CD14-positive monocyte (primary cell): ENCODE measurements at regions not wholly inside any gene's neighbourhood (a gene's known extent, or its start where the extent isn't known, plus 50 kb on each side); places are given as distances from the start of the nearest gene placed in this dataset.

ENCODE experiments used
- DNase-seq, 3 donors: peaks; one replicate each; pipeline ENCODE4 v3.0.0-alpha.2; 2011 to 2022
- H2AFZ ChIP-seq: 2 replicates; pipeline ENCODE4 v1.6.0; 2012; ENCODE audit warnings: mild to moderate bottlenecking, low read depth, low read length, inconsistent platforms; ENCODE audit not compliant: insufficient read depth, poor library complexity, severe bottlenecking
- H3K27ac ChIP-seq, 2 donors: 1 replicate in 1 of 2; 2 replicates in 1 of 2; pipeline ENCODE4 v1.5.1; 2012 to 2013; ENCODE audit warnings: low read length in 2 of 2, control low read depth in 1 of 2, inconsistent platforms in 1 of 2, low read depth in 1 of 2, mild to moderate bottlenecking in 1 of 2
- H3K27me3 ChIP-seq, 2 donors: one replicate each; pipeline versions ENCODE4 v1.6.0 to v1.6.1; 2011 to 2013; ENCODE audit warnings: low read length in 2 of 2; ENCODE audit not compliant: control insufficient read depth in 2 of 2, insufficient read depth in 2 of 2
- H3K36me3 ChIP-seq, 2 donors: replicated peaks in 1 of 2; 1 replicate in 1 of 2; 2 replicates in 1 of 2; pipeline versions ENCODE4 v1.5.1 to v1.6.1; 2012 to 2013; ENCODE audit warnings: low read length in 2 of 2, control low read depth in 1 of 2, inconsistent platforms in 1 of 2, mild to moderate bottlenecking in 1 of 2; ENCODE audit not compliant: insufficient read depth in 2 of 2, control insufficient read depth in 1 of 2
- H3K4me1 ChIP-seq, 2 donors: 1 replicate in 1 of 2; 2 replicates in 1 of 2; pipeline versions ENCODE4 v1.5.1 to v1.6.1; 2012 to 2013; ENCODE audit warnings: low read length in 2 of 2, control low read depth in 1 of 2, inconsistent platforms in 1 of 2, mild to moderate bottlenecking in 1 of 2, moderate library complexity in 1 of 2; ENCODE audit not compliant: insufficient read depth in 2 of 2, control insufficient read depth in 1 of 2
- H3K4me2 ChIP-seq: replicated peaks from 2 replicates; pipeline ENCODE3; 2012; ENCODE audit warnings: low read length, moderate library complexity, mild to moderate bottlenecking; ENCODE audit not compliant: poor library complexity, severe bottlenecking; ENCODE audit errors: extremely low read depth
- H3K4me3 ChIP-seq, 3 experiments: fragments of 200-600 bp in 1 of 3; sonication (generic) in 1 of 3; replicated peaks in 1 of 3; 1 replicate in 2 of 3; 2 replicates in 1 of 3; pipeline ENCODE4 v1.5.1; 2011 to 2013; ENCODE audit warnings: low read length in 3 of 3, mild to moderate bottlenecking in 3 of 3, control low read depth in 2 of 3, low read depth in 2 of 3, inconsistent platforms in 1 of 3, moderate library complexity in 1 of 3
- H3K79me2 ChIP-seq: 2 replicates; pipeline ENCODE4 v1.6.0; 2012; ENCODE audit warnings: mild to moderate bottlenecking, control low read depth, inconsistent platforms, low read length, moderate library complexity; ENCODE audit not compliant: insufficient read depth
- H3K9ac ChIP-seq: 2 replicates; pipeline ENCODE4 v1.6.0; 2017; ENCODE audit warnings: low read length, mild to moderate bottlenecking; ENCODE audit not compliant: insufficient read depth, poor library complexity, severe bottlenecking
- H3K9me3 ChIP-seq, 2 donors: replicated peaks in 1 of 2; 1 replicate in 1 of 2; 2 replicates in 1 of 2; pipeline versions ENCODE4 v1.5.1 to v1.6.1; 2012 to 2013; ENCODE audit warnings: low read length in 2 of 2, control low read depth in 1 of 2; ENCODE audit not compliant: control insufficient read depth in 1 of 2, insufficient read depth in 1 of 2
- H4K20me1 ChIP-seq: 2 replicates; pipeline ENCODE4 v1.6.0; 2012; ENCODE audit warnings: mild to moderate bottlenecking, low read length, control low read depth, moderate library complexity; ENCODE audit not compliant: insufficient read depth
- H3K27ac Mint-ChIP-seq, 7 donors: one replicate each; pipeline ENCODE4 v1.8.0; 2020; ENCODE audit warnings: mild to moderate bottlenecking in 7 of 7, mixed read lengths in 7 of 7, moderate library complexity in 6 of 7, inconsistent platforms in 2 of 7
- H3K27me3 Mint-ChIP-seq, 3 donors: one replicate each; pipeline ENCODE4 v1.8.0; 2021 to 2022; ENCODE audit warnings: low read depth in 3 of 3, mild to moderate bottlenecking in 3 of 3, mixed read lengths in 3 of 3, moderate library complexity in 3 of 3, inconsistent platforms in 1 of 3
- H3K36me3 Mint-ChIP-seq, 2 donors: one replicate each; pipeline ENCODE4 v1.8.0; 2020; ENCODE audit warnings: mixed read lengths in 2 of 2, inconsistent platforms in 1 of 2, mild to moderate bottlenecking in 1 of 2
- H3K4me1 Mint-ChIP-seq: one replicate; pipeline ENCODE4 v1.8.0; 2020; ENCODE audit warnings: mild to moderate bottlenecking, mixed read lengths
- H3K4me3 Mint-ChIP-seq, 2 donors: one replicate each; pipeline ENCODE4 v1.8.0; 2020; ENCODE audit warnings: mild to moderate bottlenecking in 2 of 2, mixed read lengths in 2 of 2, moderate library complexity in 1 of 2
- H3K9me3 Mint-ChIP-seq, 7 donors: one replicate each; pipeline ENCODE4 v1.8.0; 2020 to 2022; ENCODE audit warnings: mixed read lengths in 7 of 7, mild to moderate bottlenecking in 6 of 7, moderate library complexity in 6 of 7, inconsistent platforms in 2 of 7
- CTCF ChIP-seq: fragments of 200-600 bp; IDR thresholded peaks from one replicate; pipeline ENCODE4 v1.8.0; 2022; ENCODE audit warnings: antibody characterized with exemption, mild to moderate bottlenecking
- WGBS: methylation state at CpG from one replicate; pipeline ENCODE4 v1.1.5; 2013; ENCODE audit warnings: missing lambda C conversion rate; ENCODE audit not compliant: insufficient coverage; 5-methylcytosine and 5-hydroxymethylcytosine counted together
- intact Hi-C, 2 donors: fragments of 100-400 bp; cut with micrococcal nuclease; formaldehyde crosslinking; loops; one replicate each; pipeline versions ENCODE4 v1.15.0 to v1.15.1; 2023

GRCh38 chr11:11028017-11028692 is 170.3 kb upstream of the ZBED5 start:
- no peaks in the 10 kb centered on the region for H3K4me1 ChIP-seq
- Mint-ChIP-seq H3K4me3 (no peak overlapping the region), H3K36me3 (no peaks in the 10 kb centered on the region), H3K4me1 (no peaks in the 10 kb centered on the region), H3K27ac (peak overlapping the region in 1 of 7 donors; percentile 2), H3K9me3 (no peaks in the 10 kb centered on the region), H3K27me3 (peaks cover 5 to 16% (median 10%) of the 10 kb centered on the region in 3 donors)
- no peak overlapping the region for H3K27ac ChIP-seq
- DNase-seq: peak; percentile 33 to 55 (median 35)
- no peak overlapping the region for H2AFZ ChIP-seq
- no peak overlapping the region for H3K4me3 ChIP-seq
- H4K20me1 ChIP-seq: no peaks in the 10 kb centered on the region
- no peak overlapping the region for H3K9ac ChIP-seq
- H3K27me3 ChIP-seq: peaks cover 0 to 7% of the 10 kb centered on the region in 2 donors
- no peak overlapping the region for H3K4me2 ChIP-seq
- TF ChIP-seq CTCF: peak; percentile 84
- 23% methylated on average over 4 of the region's 5 CpGs for WGBS
- H3K79me2 ChIP-seq: no peaks in the 10 kb centered on the region
- intact Hi-C loops: loop anchor here in 1 of 2 donors (5.0 to 10.0 kb wide), 2 partner anchors 153 to 759 kb away; no protein-coding TSS in a partner anchor
- H3K36me3 ChIP-seq: no peaks in the 10 kb centered on the region
- H3K9me3 ChIP-seq: no peaks in the 10 kb centered on the region

GRCh38 chr11:11027288-11027687 is 169.4 kb upstream of the ZBED5 start:
- H4K20me1 ChIP-seq: no peaks in the 10 kb centered on the region
- no peak overlapping the region for H3K9ac ChIP-seq
- H3K9me3 Mint-ChIP-seq: no peaks in the 10 kb centered on the region
- no peaks in the 10 kb centered on the region for H3K9me3 ChIP-seq
- H3K4me2 ChIP-seq: no peak overlapping the region
- no peaks in the 10 kb centered on the region for H3K36me3 ChIP-seq
- no peaks in the 10 kb centered on the region for H3K79me2 ChIP-seq
- DNase-seq: no peak
- no peaks in the 10 kb centered on the region for H3K4me1 ChIP-seq
- peaks cover 0 to 7% of the 10 kb centered on the region in 2 donors for H3K27me3 ChIP-seq
- no peaks in the 10 kb centered on the region for H3K4me1 Mint-ChIP-seq
- no peak for TF ChIP-seq CTCF
- no peak overlapping the region for H3K27ac Mint-ChIP-seq
- H3K4me3 Mint-ChIP-seq: no peak overlapping the region
- no peaks in the 10 kb centered on the region for H3K36me3 Mint-ChIP-seq
- no peak overlapping the region for H2AFZ ChIP-seq
- peaks cover 2 to 10% (median 7%) of the 10 kb centered on the region in 3 donors for H3K27me3 Mint-ChIP-seq
- no peak overlapping the region for H3K27ac ChIP-seq
- no CpG with 5 or more reads among the region's 1 CpG for WGBS
- no peak overlapping the region for H3K4me3 ChIP-seq
- intact Hi-C loops: loop anchor here in 1 of 2 donors (5.0 to 10.0 kb wide), 2 partner anchors 152 to 760 kb away; no protein-coding TSS in a partner anchor
